PFSK-1 (cell line): ENCODE measurements at regions not wholly inside any gene's neighbourhood (a gene's known extent, or its start where the extent isn't known, plus 50 kb on each side); places are given as distances from the start of the nearest gene placed in this dataset.

Experiments
- FOXP2 ChIP-seq: optimal IDR thresholded peaks from 2 replicates; pipeline ENCODE3; 2011; ENCODE audit warnings: borderline replicate concordance, control low read depth, inconsistent platforms; ENCODE audit not compliant: insufficient read depth; ENCODE audit errors: extremely low read length, extremely low read depth
- POLR2AphosphoS5 ChIP-seq: IDR thresholded peaks from 2 replicates; pipeline ENCODE4 v1.6.1; 2012; ENCODE audit warnings: low read depth, mild to moderate bottlenecking, control low read depth, low read length, moderate library complexity
- REST ChIP-seq, 2 experiments: IDR thresholded peaks; 2 replicates each; pipeline versions ENCODE4 v1.6.1 to v1.8.0; 2011 to 2012; ENCODE audit warnings: low read depth in 2 of 2, low read length in 2 of 2, control low read depth in 1 of 2, inconsistent platforms in 1 of 2, mild to moderate bottlenecking in 1 of 2, moderate library complexity in 1 of 2; ENCODE audit not compliant: insufficient read depth in 1 of 2
- SIN3A ChIP-seq: IDR thresholded peaks from 2 replicates; pipeline ENCODE4 v1.6.1; 2012; ENCODE audit warnings: mild to moderate bottlenecking, low read length, moderate library complexity, borderline replicate concordance; ENCODE audit not compliant: insufficient read depth
- TAF1 ChIP-seq: IDR thresholded peaks from 2 replicates; pipeline ENCODE4 v1.6.1; 2012; ENCODE audit warnings: low read length, control low read depth, borderline replicate concordance; ENCODE audit not compliant: insufficient read depth

- no peak for TF ChIP-seq TAF1
- TF ChIP-seq POLR2AphosphoS5: no peak
- no peak for TF ChIP-seq REST (IDR thresholded peaks at IDR 0.05; ENCODE audit: insufficient read depth in 1 of 2, low read depth in 2 of 2, low read length in 2 of 2)
- TF ChIP-seq SIN3A: no peak
- no peak for TF ChIP-seq FOXP2
These were observed 323.5 kb downstream of the JRKL start for GRCh38 chr11:96713301-96713700.

GRCh38 chr11:96714689-96715088 is 324.9 kb downstream of the JRKL start:
- TF ChIP-seq POLR2AphosphoS5: no peak
- no peak for TF ChIP-seq FOXP2
- no peak for TF ChIP-seq SIN3A
- no peak for TF ChIP-seq REST (IDR thresholded peaks at IDR 0.05; ENCODE audit: insufficient read depth in 1 of 2, low read depth in 2 of 2, low read length in 2 of 2)
- no peak for TF ChIP-seq TAF1

- TF ChIP-seq TAF1 (no peak), REST (IDR thresholded peaks at IDR 0.05; ENCODE audit: insufficient read depth in 1 of 2, low read depth in 2 of 2, low read length in 2 of 2) (no peak), SIN3A (no peak), POLR2AphosphoS5 (no peak), FOXP2 (no peak)
These were observed 325.4 kb downstream of the JRKL start for GRCh38 chr11:96715208-96715607.

- TF ChIP-seq REST (IDR thresholded peaks at IDR 0.05; ENCODE audit: insufficient read depth in 1 of 2, low read depth in 2 of 2, low read length in 2 of 2): no peak
- no peak for TF ChIP-seq SIN3A
- no peak for TF ChIP-seq TAF1
- no peak for TF ChIP-seq POLR2AphosphoS5
- TF ChIP-seq FOXP2: no peak
These were observed 346.8 kb downstream of the JRKL start for GRCh38 chr11:96736601-96737000.

GRCh38 chr11:96738311-96738710 is 348.5 kb downstream of the JRKL start:
- TF ChIP-seq SIN3A (no peak), TAF1 (no peak), POLR2AphosphoS5 (no peak), REST (IDR thresholded peaks at IDR 0.05; ENCODE audit: insufficient read depth in 1 of 2, low read depth in 2 of 2, low read length in 2 of 2) (no peak), FOXP2 (no peak)
